ENCODE measurements at regions not wholly inside any gene's neighbourhood (a gene's known extent, or its start where the extent isn't known, plus 50 kb on each side); places are given as distances from the start of the nearest gene placed in this dataset.

DNA sequence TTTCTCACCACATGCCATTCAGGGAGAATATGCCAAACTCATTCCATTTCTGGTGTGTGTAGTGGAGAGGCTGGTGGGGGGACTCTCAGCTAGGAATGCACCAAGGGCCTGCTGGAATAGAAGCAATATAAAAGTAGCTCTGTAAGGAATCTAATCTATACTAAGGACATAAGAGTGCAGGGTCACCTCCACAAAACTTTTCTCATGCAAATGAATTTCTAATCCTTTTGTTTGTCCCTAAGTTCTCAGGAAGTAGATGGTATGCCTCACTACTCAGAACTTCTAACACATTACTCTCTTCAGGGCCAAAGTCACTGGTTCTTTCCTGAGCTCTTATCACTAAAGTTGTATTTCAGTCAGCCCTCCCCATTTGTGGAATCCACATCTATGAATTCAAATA, 427.2 kb downstream of the C6orf118 start:
- no peak for TF ChIP-seq EZH2 (IDR thresholded peaks at IDR 0.05; ENCODE audit: low read length)
- TF ChIP-seq, protein P1, sequence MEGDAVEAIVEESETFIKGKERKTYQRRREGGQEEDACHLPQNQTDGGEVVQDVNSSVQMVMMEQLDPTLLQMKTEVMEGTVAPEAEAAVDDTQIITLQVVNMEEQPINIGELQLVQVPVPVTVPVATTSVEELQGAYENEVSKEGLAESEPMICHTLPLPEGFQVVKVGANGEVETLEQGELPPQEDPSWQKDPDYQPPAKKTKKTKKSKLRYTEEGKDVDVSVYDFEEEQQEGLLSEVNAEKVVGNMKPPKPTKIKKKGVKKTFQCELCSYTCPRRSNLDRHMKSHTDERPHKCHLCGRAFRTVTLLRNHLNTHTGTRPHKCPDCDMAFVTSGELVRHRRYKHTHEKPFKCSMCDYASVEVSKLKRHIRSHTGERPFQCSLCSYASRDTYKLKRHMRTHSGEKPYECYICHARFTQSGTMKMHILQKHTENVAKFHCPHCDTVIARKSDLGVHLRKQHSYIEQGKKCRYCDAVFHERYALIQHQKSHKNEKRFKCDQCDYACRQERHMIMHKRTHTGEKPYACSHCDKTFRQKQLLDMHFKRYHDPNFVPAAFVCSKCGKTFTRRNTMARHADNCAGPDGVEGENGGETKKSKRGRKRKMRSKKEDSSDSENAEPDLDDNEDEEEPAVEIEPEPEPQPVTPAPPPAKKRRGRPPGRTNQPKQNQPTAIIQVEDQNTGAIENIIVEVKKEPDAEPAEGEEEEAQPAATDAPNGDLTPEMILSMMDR (optimal IDR thresholded peaks at IDR 0.05 in 1 of 3, IDR thresholded peaks at IDR 0.05 in 1 of 3, conservative IDR thresholded peaks at IDR 0.05 in 1 of 3; ENCODE audit: extremely low read depth in 1 of 3, insufficient read depth in 2 of 3, low read length in 3 of 3): no peak
- H2AFZ ChIP-seq (ENCODE audit: control insufficient read depth, low read length): no peak overlapping the region
- H3K4me1 ChIP-seq (ENCODE audit: control insufficient read depth, extremely low read depth, insufficient read depth, low read length): no peaks in the 10 kb centered on the region
- H3K36me3 ChIP-seq (ENCODE audit: control insufficient read depth in 2 of 2, extremely low read depth in 1 of 2, insufficient read depth in 2 of 2, low read length in 2 of 2): no peaks in the 10 kb centered on the region
- FAIRE-seq (no peak), DNase-seq (ENCODE audit: low read depth, low spot score) (no peak)
- H3K9ac ChIP-seq (ENCODE audit: control insufficient read depth, extremely low read depth, insufficient read depth, low read length): no peak overlapping the region
- H3K4me2 ChIP-seq (ENCODE audit: control insufficient read depth, extremely low read depth, insufficient read depth, low read depth, low read length): no peak overlapping the region
- dilution Hi-C loops (cut with MboI; ENCODE audit: extremely low pct_ligation_motif_present, low sequenced_read_pairs): no loop called here
- H4K20me1 ChIP-seq (ENCODE audit: control insufficient read depth, extremely low read depth, insufficient read depth, low read length): no peaks in the 10 kb centered on the region
- H3K27me3 ChIP-seq (ENCODE audit: control insufficient read depth, extremely low read depth, insufficient read depth, low read length): no peaks in the 10 kb centered on the region
- no peaks in the 10 kb centered on the region for H3K9me3 ChIP-seq (ENCODE audit: control insufficient read depth, low read depth, low read length)
- no peaks in the 10 kb centered on the region for H3K9me1 ChIP-seq (ENCODE audit: control insufficient read depth, extremely low read depth, insufficient read depth, low read length)
- H3K4me3 ChIP-seq (ENCODE audit: control insufficient read depth in 2 of 3, extremely low read depth in 1 of 3, insufficient read depth in 2 of 3, low read depth in 1 of 3, low read length in 3 of 3): no peak overlapping the region
- H3K27ac ChIP-seq (ENCODE audit: control insufficient read depth, insufficient read depth, low read length): no peak overlapping the region
- no peaks in the 10 kb centered on the region for H3K79me2 ChIP-seq (ENCODE audit: control insufficient read depth, insufficient read depth, low read length)

DNA sequence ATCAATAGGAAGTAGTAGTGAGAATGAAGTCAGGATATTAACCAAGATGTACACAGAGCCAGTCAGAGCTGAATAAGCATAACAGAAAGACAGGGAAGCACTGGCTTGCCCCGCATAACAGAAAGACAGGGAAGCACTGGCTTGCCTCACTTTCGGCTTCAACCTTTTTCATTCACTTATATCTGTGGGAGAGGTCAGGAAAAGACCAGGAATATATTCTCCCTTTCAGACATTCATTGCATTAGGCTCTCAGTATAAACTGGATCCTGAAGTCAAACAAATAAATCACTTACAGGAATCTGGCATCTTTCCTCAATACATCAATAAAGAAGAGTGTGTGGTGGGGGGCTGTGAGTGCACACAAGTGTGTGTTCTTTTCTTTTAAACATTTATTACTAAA, 437.6 kb downstream of the C6orf118 start:
- H3K4me2 ChIP-seq (ENCODE audit: control insufficient read depth, extremely low read depth, insufficient read depth, low read depth, low read length): no peak overlapping the region
- H3K36me3 ChIP-seq (ENCODE audit: control insufficient read depth in 2 of 2, extremely low read depth in 1 of 2, insufficient read depth in 2 of 2, low read length in 2 of 2): no peaks in the 10 kb centered on the region
- no peaks in the 10 kb centered on the region for H4K20me1 ChIP-seq (ENCODE audit: control insufficient read depth, extremely low read depth, insufficient read depth, low read length)
- dilution Hi-C loops (cut with MboI; ENCODE audit: extremely low pct_ligation_motif_present, low sequenced_read_pairs): no loop called here
- FAIRE-seq (no peak), DNase-seq (ENCODE audit: low read depth, low spot score) (no peak)
- no peaks in the 10 kb centered on the region for H3K9me3 ChIP-seq (ENCODE audit: control insufficient read depth, low read depth, low read length)
- H3K27ac ChIP-seq (ENCODE audit: control insufficient read depth, insufficient read depth, low read length): no peak overlapping the region
- no peaks in the 10 kb centered on the region for H3K27me3 ChIP-seq (ENCODE audit: control insufficient read depth, extremely low read depth, insufficient read depth, low read length)
- H3K4me1 ChIP-seq (ENCODE audit: control insufficient read depth, extremely low read depth, insufficient read depth, low read length): no peaks in the 10 kb centered on the region
- H3K9ac ChIP-seq (ENCODE audit: control insufficient read depth, extremely low read depth, insufficient read depth, low read length): no peak overlapping the region
- no peaks in the 10 kb centered on the region for H3K79me2 ChIP-seq (ENCODE audit: control insufficient read depth, insufficient read depth, low read length)
- TF ChIP-seq, protein P1 (optimal IDR thresholded peaks at IDR 0.05 in 1 of 3, IDR thresholded peaks at IDR 0.05 in 1 of 3, conservative IDR thresholded peaks at IDR 0.05 in 1 of 3; ENCODE audit: extremely low read depth in 1 of 3, insufficient read depth in 2 of 3, low read length in 3 of 3): no peak
- TF ChIP-seq EZH2 (IDR thresholded peaks at IDR 0.05; ENCODE audit: low read length): no peak
- no peaks in the 10 kb centered on the region for H3K9me1 ChIP-seq (ENCODE audit: control insufficient read depth, extremely low read depth, insufficient read depth, low read length)
- no peak overlapping the region for H3K4me3 ChIP-seq (ENCODE audit: control insufficient read depth in 2 of 3, extremely low read depth in 1 of 3, insufficient read depth in 2 of 3, low read depth in 1 of 3, low read length in 3 of 3)
- H2AFZ ChIP-seq (ENCODE audit: control insufficient read depth, low read length): no peak overlapping the region

Data from keratinocyte (primary cell).